Psoas muscle (tissue), 7 donors: ENCODE measurements at regions not wholly inside any gene's neighbourhood (a gene's known extent, or its start where the extent isn't known, plus 50 kb on each side); places are given as distances from the start of the nearest gene placed in this dataset.

Experiments
- ATAC-seq, 4 donors: fragments of 200-7000 bp; cut with Tn5 transposase; one replicate each; pipeline ENCODE4 v1.9.1; 2020; ENCODE audit warnings: moderate library complexity in 3 of 4, mild to moderate bottlenecking in 2 of 4
- DNase-seq, 2 donors: peaks; one replicate each; pipeline ENCODE4 v3.0.0-alpha.2; 2020
- H3K27ac ChIP-seq: fragments of 200-600 bp; one replicate; pipeline ENCODE4 v1.8.0; 2022
- H3K27me3 ChIP-seq, 3 donors: fragments of 200-600 bp in 1 of 3; one replicate each; pipeline versions ENCODE4 v1.6.1 to v1.8.0; 2013 to 2022; ENCODE audit warnings: low read length in 2 of 3, mild to moderate bottlenecking in 2 of 3, moderate library complexity in 1 of 3; ENCODE audit not compliant: insufficient read depth in 3 of 3
- H3K36me3 ChIP-seq, 2 donors: fragments of 200-600 bp in 1 of 2; one replicate each; pipeline versions ENCODE4 v1.6.1 to v1.8.0; 2013 to 2022; ENCODE audit warnings: low read depth in 1 of 2, mild to moderate bottlenecking in 1 of 2, moderate library complexity in 1 of 2; ENCODE audit not compliant: insufficient read depth in 1 of 2
- H3K4me1 ChIP-seq: fragments of 200-600 bp; one replicate; pipeline ENCODE4 v1.8.0; 2022
- H3K4me3 ChIP-seq: fragments of 200-600 bp; one replicate; pipeline ENCODE4 v1.8.0; 2022; ENCODE audit warnings: mild to moderate bottlenecking
- H3K9me3 ChIP-seq: fragments of 200-600 bp; one replicate; pipeline ENCODE4 v1.8.0; 2022
- WGBS, 3 donors: extraction: QIAGEN DNeasy Blood & Tissue Kit; methylation state at CpG; one replicate each; pipeline versions ENCODE4 v1.1.6 to v1.1.7; 2013; 5-methylcytosine and 5-hydroxymethylcytosine counted together
- intact Hi-C, 2 donors: fragments of 100-400 bp; cut with DNase I; formaldehyde crosslinking; loops; one replicate each; pipeline versions ENCODE4 v1.11.0 to v1.14.2; 2022
- TF ChIP-seq, protein P1 (sequence below): fragments of 200-600 bp; IDR thresholded peaks from one replicate; pipeline ENCODE4 v1.8.0; 2022; ENCODE audit warnings: antibody characterized with exemption
- donor health status: healthy with polysubstance abuse.
- donor health status: DM: no; HTN: no; CAD: no; lungs with moderate emphysema.
- donor health status: Bipolar disorder and iron deficiency.
- donor health status: healthy.
- donor health status: DM: yes; HTN: yes; CAD: no.
- donor health status: DM: no; HTN: no; CAD: no.
- donor health status: DM: yes; HTN: yes; CAD: no.

DNA sequence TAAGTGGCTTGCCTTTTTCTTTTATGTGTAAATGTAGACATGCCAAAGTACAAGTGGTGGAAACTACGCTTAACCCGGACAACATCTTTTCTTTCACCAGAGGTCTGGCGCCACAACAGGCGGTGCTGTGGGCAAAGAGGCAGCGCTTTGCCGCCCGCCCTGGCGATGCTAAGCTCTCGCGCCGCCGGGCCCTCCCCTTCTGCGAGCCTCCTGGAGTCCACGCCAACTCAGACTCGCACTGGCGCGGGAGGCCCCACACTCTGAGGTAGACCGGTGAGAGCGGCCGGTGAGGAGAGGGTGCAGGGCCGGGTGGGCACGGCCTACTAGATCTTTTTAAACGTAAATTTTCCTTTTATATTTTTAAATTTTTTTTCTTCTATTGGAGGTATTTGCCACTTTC is 2253.1 kb upstream of the C9orf72 start:
- no peaks in the 10 kb centered on the region for H3K4me1 ChIP-seq
- 95 to 97% (median 96%) methylated on average over 23 of the region's 23 CpGs for WGBS, 3 donors
- H3K27me3 ChIP-seq, result no peaks in the 10 kb centered on the region
- DNase-seq (peak in 1 of 2 donors; percentile 43), ATAC-seq (no peak)
- no peak overlapping the region for H3K27ac ChIP-seq
- no peaks in the 10 kb centered on the region for H3K9me3 ChIP-seq
- no peak overlapping the region for H3K4me3 ChIP-seq
- no peaks in the 10 kb centered on the region for H3K36me3 ChIP-seq
- TF ChIP-seq, protein P1, sequence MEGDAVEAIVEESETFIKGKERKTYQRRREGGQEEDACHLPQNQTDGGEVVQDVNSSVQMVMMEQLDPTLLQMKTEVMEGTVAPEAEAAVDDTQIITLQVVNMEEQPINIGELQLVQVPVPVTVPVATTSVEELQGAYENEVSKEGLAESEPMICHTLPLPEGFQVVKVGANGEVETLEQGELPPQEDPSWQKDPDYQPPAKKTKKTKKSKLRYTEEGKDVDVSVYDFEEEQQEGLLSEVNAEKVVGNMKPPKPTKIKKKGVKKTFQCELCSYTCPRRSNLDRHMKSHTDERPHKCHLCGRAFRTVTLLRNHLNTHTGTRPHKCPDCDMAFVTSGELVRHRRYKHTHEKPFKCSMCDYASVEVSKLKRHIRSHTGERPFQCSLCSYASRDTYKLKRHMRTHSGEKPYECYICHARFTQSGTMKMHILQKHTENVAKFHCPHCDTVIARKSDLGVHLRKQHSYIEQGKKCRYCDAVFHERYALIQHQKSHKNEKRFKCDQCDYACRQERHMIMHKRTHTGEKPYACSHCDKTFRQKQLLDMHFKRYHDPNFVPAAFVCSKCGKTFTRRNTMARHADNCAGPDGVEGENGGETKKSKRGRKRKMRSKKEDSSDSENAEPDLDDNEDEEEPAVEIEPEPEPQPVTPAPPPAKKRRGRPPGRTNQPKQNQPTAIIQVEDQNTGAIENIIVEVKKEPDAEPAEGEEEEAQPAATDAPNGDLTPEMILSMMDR, result no peak
- intact Hi-C loops, result no loop called here

DNA sequence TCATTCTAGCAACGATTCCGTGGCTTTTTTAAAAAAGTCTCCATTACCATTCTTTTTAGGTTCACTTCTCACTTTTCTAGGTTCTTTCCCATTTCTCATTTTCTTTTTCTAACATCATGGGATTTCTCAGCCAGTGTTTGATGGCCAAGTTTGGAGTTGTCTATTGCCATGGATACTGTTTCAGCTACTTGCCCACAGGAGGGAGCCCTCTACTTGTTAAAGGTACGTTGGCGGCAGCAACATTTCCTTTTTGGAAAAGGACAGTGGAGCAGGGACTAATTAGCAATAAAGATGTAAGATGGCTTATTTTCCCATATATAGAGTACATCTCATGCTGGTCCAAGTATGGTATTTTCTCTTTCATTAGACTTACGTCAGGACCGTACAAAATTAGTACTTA is 2257.5 kb upstream of the C9orf72 start:
- H3K27ac ChIP-seq, result no peak overlapping the region
- 27 to 30% (median 28%) methylated on average over 6 of the region's 6 CpGs for WGBS, 3 donors
- no peaks in the 10 kb centered on the region for H3K4me1 ChIP-seq
- H3K4me3 ChIP-seq, result no peak overlapping the region
- H3K9me3 ChIP-seq, result no peaks in the 10 kb centered on the region
- no peaks in the 10 kb centered on the region for H3K27me3 ChIP-seq
- intact Hi-C loops, result no loop called here
- TF ChIP-seq, protein P1, result no peak
- DNase-seq (no peak), ATAC-seq (no peak)
- H3K36me3 ChIP-seq, result no peaks in the 10 kb centered on the region

DNA sequence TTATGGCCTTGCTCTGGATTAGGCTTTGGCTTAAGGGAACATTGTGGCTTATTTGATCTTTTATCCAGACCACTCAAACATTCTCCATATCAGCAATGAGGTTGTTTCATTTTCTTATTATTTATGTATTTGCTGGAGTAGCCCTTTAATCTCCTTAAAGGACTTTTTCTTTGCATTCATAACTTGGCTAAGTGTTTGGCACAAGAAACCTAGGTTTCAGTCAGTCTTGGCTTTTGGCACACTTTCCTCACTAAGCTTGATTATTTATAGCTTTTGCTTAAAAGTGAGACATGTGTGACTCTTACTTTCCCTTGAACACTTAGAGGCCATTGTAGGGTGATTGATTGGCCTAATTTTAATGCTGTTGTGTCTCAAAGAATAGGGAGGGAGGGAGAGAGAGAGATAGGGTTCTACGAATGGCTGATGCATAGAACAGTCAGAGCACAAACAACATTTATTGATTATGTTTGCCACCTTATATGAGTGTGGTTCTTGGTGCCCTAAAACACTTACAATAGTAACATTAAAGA is 2265.3 kb upstream of the C9orf72 start:
- 56 to 77% (median 57%) methylated on average over 1 of the region's 1 CpG for WGBS, 3 donors
- Histone ChIP-seq H3K36me3 (no peaks in the 10 kb centered on the region), H3K4me3 (no peak overlapping the region), H3K4me1 (no peaks in the 10 kb centered on the region), H3K27me3 (no peaks in the 10 kb centered on the region), H3K9me3 (no peaks in the 10 kb centered on the region), H3K27ac (no peak overlapping the region)
- TF ChIP-seq, protein P1, result no peak
- no peak for ATAC-seq
- intact Hi-C loops, result no loop called here
- no peak for DNase-seq

GRCh38 chr9:29844251-29844650 is 2271.0 kb upstream of the C9orf72 start:
- TF ChIP-seq, protein P1, result no peak
- H3K4me1 ChIP-seq, result no peaks in the 10 kb centered on the region
- WGBS, 3 donors, result 25 to 33% (median 25%) methylated on average over 1 of the region's 1 CpG
- H3K27ac ChIP-seq, result no peak overlapping the region
- H3K9me3 ChIP-seq, result no peaks in the 10 kb centered on the region
- no peaks in the 10 kb centered on the region for H3K36me3 ChIP-seq
- no peaks in the 10 kb centered on the region for H3K27me3 ChIP-seq
- DNase-seq (no peak), ATAC-seq (no peak)
- intact Hi-C loops, result no loop called here
- no peak overlapping the region for H3K4me3 ChIP-seq

GRCh38 chr9:29850664-29851063 is 2277.4 kb upstream of the C9orf72 start:
- TF ChIP-seq, protein P1, result no peak
- Histone ChIP-seq H3K4me3 (no peak overlapping the region), H3K36me3 (no peaks in the 10 kb centered on the region), H3K27me3 (no peaks in the 10 kb centered on the region), H3K27ac (no peak overlapping the region), H3K9me3 (no peaks in the 10 kb centered on the region), H3K4me1 (no peaks in the 10 kb centered on the region)
- DNase-seq (no peak), ATAC-seq (no peak)
- intact Hi-C loops, result no loop called here
- WGBS, 3 donors, result 27 to 42% (median 32%) methylated on average over 1 of the region's 1 CpG
